Trophoblast cell (in vitro differentiated cells and primary cell): ENCODE measurements at regions not wholly inside any gene's neighbourhood (a gene's known extent, or its start where the extent isn't known, plus 50 kb on each side); places are given as distances from the start of the nearest gene placed in this dataset.
"Not testable (repeated sequence)": the region's sequence is repeated elsewhere in the genome, so short reads cannot be mapped to it uniquely, and the experiment has no call there.

Experiments used
- DNase-seq, 2 donors: peaks; one replicate each; pipeline ENCODE4 v3.0.0-alpha.2; 2016
- H2AFZ ChIP-seq: 2 replicates; pipeline ENCODE4 v1.6.1; 2013; ENCODE audit warnings: low read length, moderate library complexity, mild to moderate bottlenecking; ENCODE audit not compliant: insufficient read depth, poor library complexity
- H2AK5ac ChIP-seq: 2 replicates; pipeline ENCODE4 v1.6.1; 2013; ENCODE audit warnings: mild to moderate bottlenecking, low read length
- H2BK120ac ChIP-seq: 2 replicates; pipeline ENCODE4 v1.6.1; 2013; ENCODE audit warnings: low read length, mild to moderate bottlenecking, moderate library complexity; ENCODE audit not compliant: insufficient read depth, poor library complexity
- H2BK12ac ChIP-seq: 2 replicates; pipeline ENCODE4 v1.6.1; 2013; ENCODE audit warnings: mild to moderate bottlenecking, low read length, moderate library complexity
- H2BK5ac ChIP-seq: 2 replicates; pipeline ENCODE4 v1.6.1; 2013; ENCODE audit warnings: low read length, low read depth, moderate library complexity, mild to moderate bottlenecking; ENCODE audit not compliant: poor library complexity
- H3K14ac ChIP-seq: 2 replicates; pipeline ENCODE4 v1.6.1; 2013; ENCODE audit warnings: mild to moderate bottlenecking, low read length
- H3K18ac ChIP-seq: 2 replicates; pipeline ENCODE4 v1.6.1; 2013; ENCODE audit warnings: mild to moderate bottlenecking, low read length
- H3K23ac ChIP-seq: 2 replicates; pipeline ENCODE4 v1.6.1; 2013; ENCODE audit warnings: low read length
- H3K27ac ChIP-seq: 2 replicates; pipeline ENCODE4 v1.5.1; 2013; ENCODE audit warnings: low read depth, mild to moderate bottlenecking, inconsistent platforms, low read length, moderate library complexity
- H3K27me3 ChIP-seq: 2 replicates; pipeline ENCODE4 v1.6.1; 2013; ENCODE audit warnings: inconsistent platforms, mild to moderate bottlenecking, low read length, moderate library complexity; ENCODE audit not compliant: insufficient read depth
- H3K36me3 ChIP-seq, 2 experiments: 1 replicate in 1 of 2; 2 replicates in 1 of 2; pipeline ENCODE4 v1.6.1; 2013; ENCODE audit warnings: low read length in 2 of 2, mild to moderate bottlenecking in 2 of 2, moderate library complexity in 1 of 2; ENCODE audit not compliant: insufficient read depth in 2 of 2, control insufficient read depth in 1 of 2
- H3K4ac ChIP-seq: 2 replicates; pipeline ENCODE4 v1.6.1; 2013; ENCODE audit warnings: low read depth, mild to moderate bottlenecking, low read length, moderate library complexity
- H3K4me1 ChIP-seq, 2 experiments: 1 replicate in 1 of 2; 2 replicates in 1 of 2; pipeline ENCODE4 v1.6.1; 2013; ENCODE audit warnings: low read length in 2 of 2, mild to moderate bottlenecking in 2 of 2, moderate library complexity in 1 of 2; ENCODE audit not compliant: insufficient read depth in 2 of 2, control insufficient read depth in 1 of 2
- H3K4me2 ChIP-seq: 2 replicates; pipeline ENCODE4 v1.6.1; 2013; ENCODE audit warnings: inconsistent platforms, mild to moderate bottlenecking, low read length, moderate library complexity
- H3K4me3 ChIP-seq: 2 replicates; pipeline ENCODE4 v1.5.1; 2013; ENCODE audit warnings: mild to moderate bottlenecking, low read depth, low read length, inconsistent platforms
- H3K79me1 ChIP-seq: one replicate; pipeline ENCODE4 v1.6.1; 2013; ENCODE audit warnings: low read length
- H3K79me2 ChIP-seq: 2 replicates; pipeline ENCODE4 v1.6.1; 2013; ENCODE audit warnings: low read length, mild to moderate bottlenecking; ENCODE audit not compliant: control insufficient read depth, insufficient read depth, poor library complexity
- H3K9ac ChIP-seq: 2 replicates; pipeline ENCODE4 v1.6.1; 2013; ENCODE audit warnings: mild to moderate bottlenecking, low read length
- H3K9me3 ChIP-seq: 2 replicates; pipeline ENCODE4 v1.6.1; 2013; ENCODE audit warnings: low read depth, mild to moderate bottlenecking, control low read depth, inconsistent platforms, low read length; ENCODE audit not compliant: insufficient read depth
- H4K12ac ChIP-seq: 2 replicates; pipeline ENCODE4 v1.6.1; 2013; ENCODE audit warnings: low read depth, mild to moderate bottlenecking, low read length, moderate library complexity
- H4K8ac ChIP-seq: 2 replicates; pipeline ENCODE4 v1.6.1; 2013; ENCODE audit warnings: low read depth, mild to moderate bottlenecking, low read length, moderate library complexity
- H4K91ac ChIP-seq: one replicate; pipeline ENCODE4 v1.6.1; 2013; ENCODE audit warnings: low read depth, mild to moderate bottlenecking, low read length, moderate library complexity
- WGBS: extraction: QIAGEN DNeasy Blood & Tissue Kit; methylation state at CpG from one replicate; pipeline ENCODE4 v1.1.7; 2013; ENCODE audit warnings: missing lambda C conversion rate; ENCODE audit not compliant: insufficient read length, insufficient coverage; ENCODE audit errors: extremely low coverage; 5-methylcytosine and 5-hydroxymethylcytosine counted together

DNA sequence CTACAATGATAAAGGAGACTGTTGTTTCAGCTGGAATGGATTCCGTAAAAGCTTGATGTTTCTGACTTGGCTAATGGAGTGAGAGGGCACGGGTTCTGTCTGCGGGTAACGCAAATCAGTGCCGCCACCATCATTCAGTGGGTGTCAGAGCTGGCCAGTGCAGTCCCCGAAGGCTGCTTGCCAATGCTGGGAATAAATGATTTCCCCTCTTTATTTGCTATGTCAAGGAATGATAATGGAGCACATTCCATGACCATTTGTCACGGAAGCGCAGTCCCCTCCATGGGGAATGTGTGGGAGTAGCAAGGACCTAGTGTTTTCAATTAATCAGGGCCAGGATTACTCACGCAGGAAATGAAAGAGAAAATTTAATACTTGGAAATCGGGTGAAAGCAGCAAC lies 899.3 kb downstream of the UQCRFS1 start:
- H3K4me2 ChIP-seq: no peak overlapping the region
- H3K27ac ChIP-seq: no peak overlapping the region
- H4K91ac ChIP-seq: no peak overlapping the region
- H3K36me3 ChIP-seq: no peaks in the 10 kb centered on the region
- DNase-seq: no peak
- H2AK5ac ChIP-seq: no peak overlapping the region
- no peaks in the 10 kb centered on the region for H3K9me3 ChIP-seq
- no peak overlapping the region for H4K8ac ChIP-seq
- H3K79me1 ChIP-seq: no peaks in the 10 kb centered on the region
- H3K79me2 ChIP-seq: no peaks in the 10 kb centered on the region
- H3K18ac ChIP-seq: no peak overlapping the region
- H2BK12ac ChIP-seq: no peak overlapping the region
- no CpG with 5 or more reads among the region's 10 CpGs for WGBS
- H3K9ac ChIP-seq: no peak overlapping the region
- H3K4ac ChIP-seq: no peak overlapping the region
- H3K27me3 ChIP-seq: no peaks in the 10 kb centered on the region
- no peak overlapping the region for H2BK120ac ChIP-seq
- no peak overlapping the region for H2BK5ac ChIP-seq
- no peaks in the 10 kb centered on the region for H3K4me1 ChIP-seq
- no peak overlapping the region for H3K14ac ChIP-seq
- H3K23ac ChIP-seq: no peak overlapping the region
- H3K4me3 ChIP-seq: no peak overlapping the region
- H2AFZ ChIP-seq: no peak overlapping the region
- no peak overlapping the region for H4K12ac ChIP-seq

DNA sequence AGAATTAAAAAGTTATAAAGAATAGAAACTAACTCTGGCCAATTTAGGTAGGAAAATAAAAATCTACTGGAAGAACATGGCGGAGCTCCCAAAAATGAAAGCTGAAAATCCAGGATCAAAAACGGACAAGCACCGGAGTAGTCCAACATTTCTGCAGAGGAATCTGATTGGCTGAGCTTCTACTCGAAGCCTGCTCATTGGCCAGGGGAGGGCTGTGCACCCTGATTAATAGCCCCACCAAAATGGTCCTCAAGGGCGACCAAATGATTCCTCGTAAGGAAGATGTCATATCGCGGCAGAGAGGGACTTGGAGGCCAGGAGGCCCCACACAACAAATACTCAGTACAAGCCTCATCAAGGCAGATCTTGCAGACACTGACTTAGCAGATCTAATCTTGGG lies 900.7 kb downstream of the UQCRFS1 start:
- no peaks in the 10 kb centered on the region for H3K4me1 ChIP-seq
- H3K9me3 ChIP-seq: no peaks in the 10 kb centered on the region
- no peak overlapping the region for H2BK12ac ChIP-seq
- H3K14ac ChIP-seq: no peak overlapping the region
- H3K9ac ChIP-seq: no peak overlapping the region
- H3K4me3 ChIP-seq: no peak overlapping the region
- H3K23ac ChIP-seq: no peak overlapping the region
- H4K8ac ChIP-seq: no peak overlapping the region
- no CpG with 5 or more reads among the region's 8 CpGs for WGBS
- no peak overlapping the region for H3K18ac ChIP-seq
- no peaks in the 10 kb centered on the region for H3K79me2 ChIP-seq
- H3K27me3 ChIP-seq: no peaks in the 10 kb centered on the region
- H3K79me1 ChIP-seq: no peaks in the 10 kb centered on the region
- no peak overlapping the region for H3K4me2 ChIP-seq
- no peak overlapping the region for H2AK5ac ChIP-seq
- H3K27ac ChIP-seq: no peak overlapping the region
- no peak for DNase-seq
- H2AFZ ChIP-seq: no peak overlapping the region
- no peak overlapping the region for H4K91ac ChIP-seq
- H2BK5ac ChIP-seq: no peak overlapping the region
- no peak overlapping the region for H3K4ac ChIP-seq
- H2BK120ac ChIP-seq: no peak overlapping the region
- no peak overlapping the region for H4K12ac ChIP-seq
- H3K36me3 ChIP-seq: no peaks in the 10 kb centered on the region

DNA sequence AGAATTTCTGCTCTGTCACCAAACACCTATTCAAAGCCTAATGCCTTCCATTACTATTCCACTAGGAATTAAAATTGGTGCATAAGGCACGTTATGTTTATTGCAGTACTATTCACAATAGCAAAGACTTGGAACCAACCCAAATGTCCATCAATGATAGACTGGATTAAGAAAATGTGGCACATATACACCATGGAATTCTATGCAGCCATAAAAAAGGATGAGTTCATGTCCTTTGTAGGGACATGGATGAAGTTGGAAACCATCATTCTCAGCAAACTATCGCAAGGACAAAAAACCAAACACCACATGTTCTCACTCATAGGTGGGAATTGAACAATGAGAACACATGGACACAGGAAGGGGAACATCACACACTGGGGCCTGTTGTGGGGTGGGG lies 902.1 kb downstream of the UQCRFS1 start:
- H4K12ac ChIP-seq, H2BK120ac ChIP-seq, H3K14ac ChIP-seq, H3K23ac ChIP-seq, H4K91ac ChIP-seq, H2AK5ac ChIP-seq, H3K4me1 ChIP-seq, H2AFZ ChIP-seq, H2BK12ac ChIP-seq, H3K4me2 ChIP-seq, H3K4ac ChIP-seq, H3K9me3 ChIP-seq, H3K9ac ChIP-seq, DNase-seq, H3K79me2 ChIP-seq, H3K4me3 ChIP-seq, H4K8ac ChIP-seq, H3K79me1 ChIP-seq, H3K27me3 ChIP-seq, H3K27ac ChIP-seq, H2BK5ac ChIP-seq, H3K18ac ChIP-seq, H3K36me3 ChIP-seq: not testable (repeated sequence)
- no CpG with 5 or more reads among the region's 2 CpGs for WGBS

- no peak overlapping the region for H3K18ac ChIP-seq
- H2AFZ ChIP-seq: no peak overlapping the region
- H3K79me1 ChIP-seq: no peaks in the 10 kb centered on the region
- no peak overlapping the region for H2BK5ac ChIP-seq
- no peak overlapping the region for H3K4me3 ChIP-seq
- H3K27ac ChIP-seq: no peak overlapping the region
- H4K91ac ChIP-seq: no peak overlapping the region
- H3K14ac ChIP-seq: no peak overlapping the region
- WGBS: no CpG with 5 or more reads among the region's 5 CpGs
- no peak overlapping the region for H2BK120ac ChIP-seq
- H3K27me3 ChIP-seq: no peaks in the 10 kb centered on the region
- H3K9ac ChIP-seq: no peak overlapping the region
- H2AK5ac ChIP-seq: no peak overlapping the region
- no peak overlapping the region for H2BK12ac ChIP-seq
- H4K8ac ChIP-seq: no peak overlapping the region
- H3K4ac ChIP-seq: no peak overlapping the region
- H3K23ac ChIP-seq: no peak overlapping the region
- H3K79me2 ChIP-seq: no peaks in the 10 kb centered on the region
- H3K9me3 ChIP-seq: no peaks in the 10 kb centered on the region
- no peak for DNase-seq
- H3K4me1 ChIP-seq: no peaks in the 10 kb centered on the region
- H3K4me2 ChIP-seq: no peak overlapping the region
- H4K12ac ChIP-seq: no peak overlapping the region
- no peaks in the 10 kb centered on the region for H3K36me3 ChIP-seq
These were observed 903.9 kb downstream of the UQCRFS1 start for GRCh38 chr19:28309070-28309469.
